ENCODE measurements at regions not wholly inside any gene's neighbourhood (a gene's known extent, or its start where the extent isn't known, plus 50 kb on each side); places are given as distances from the start of the nearest gene placed in this dataset.

GRCh38 chr3:153379516-153379915 lies 217.5 kb downstream of the RAP2B start:
- in situ Hi-C loops (cut with MboI; ENCODE audit: low sequenced_read_pairs, unreplicated experiment): no loop called here
- DNase-seq (ENCODE audit: low spot score): no peak
- no peak for TF ChIP-seq CTCF (IDR thresholded peaks at IDR 0.05; ENCODE audit: borderline replicate concordance, control extremely low read depth, extremely low read depth, insufficient read depth, missing control alignments)

GRCh38 chr3:153385343-153385742 lies 223.3 kb downstream of the RAP2B start:
- DNase-seq (ENCODE audit: low spot score): no peak
- TF ChIP-seq CTCF (IDR thresholded peaks at IDR 0.05; ENCODE audit: borderline replicate concordance, control extremely low read depth, extremely low read depth, insufficient read depth, missing control alignments): no peak
- in situ Hi-C loops (cut with MboI; ENCODE audit: low sequenced_read_pairs, unreplicated experiment): no loop called here

GRCh38 chr3:153392363-153392762 lies 230.3 kb downstream of the RAP2B start:
- TF ChIP-seq CTCF (IDR thresholded peaks at IDR 0.05; ENCODE audit: borderline replicate concordance, control extremely low read depth, extremely low read depth, insufficient read depth, missing control alignments): no peak
- DNase-seq (ENCODE audit: low spot score): no peak
- in situ Hi-C loops (cut with MboI; ENCODE audit: low sequenced_read_pairs, unreplicated experiment): no loop called here

- in situ Hi-C loops (cut with MboI; ENCODE audit: low sequenced_read_pairs, unreplicated experiment): no loop called here
- no peak for TF ChIP-seq CTCF (IDR thresholded peaks at IDR 0.05; ENCODE audit: borderline replicate concordance, control extremely low read depth, extremely low read depth, insufficient read depth, missing control alignments)
- DNase-seq (ENCODE audit: low spot score): no peak
Observed at GRCh38 chr3:153394017-153394416, 232.0 kb downstream of the RAP2B start.

- DNase-seq (ENCODE audit: low spot score): no peak
- TF ChIP-seq CTCF (IDR thresholded peaks at IDR 0.05; ENCODE audit: borderline replicate concordance, control extremely low read depth, extremely low read depth, insufficient read depth, missing control alignments): no peak
- in situ Hi-C loops (cut with MboI; ENCODE audit: low sequenced_read_pairs, unreplicated experiment): no loop called here
Observed at GRCh38 chr3:153396581-153396980, 234.6 kb downstream of the RAP2B start.

- DNase-seq (ENCODE audit: low spot score): no peak
- no peak for TF ChIP-seq CTCF (IDR thresholded peaks at IDR 0.05; ENCODE audit: borderline replicate concordance, control extremely low read depth, extremely low read depth, insufficient read depth, missing control alignments)
- in situ Hi-C loops (cut with MboI; ENCODE audit: low sequenced_read_pairs, unreplicated experiment): no loop called here
Observed at GRCh38 chr3:153397794-153398193, 235.8 kb downstream of the RAP2B start.

GRCh38 chr3:153399636-153400035 lies 237.6 kb downstream of the RAP2B start:
- in situ Hi-C loops (cut with MboI; ENCODE audit: low sequenced_read_pairs, unreplicated experiment): no loop called here
- peak; percentile 48 for DNase-seq (ENCODE audit: low spot score)
- no peak for TF ChIP-seq CTCF (IDR thresholded peaks at IDR 0.05; ENCODE audit: borderline replicate concordance, control extremely low read depth, extremely low read depth, insufficient read depth, missing control alignments)
